ENCODE measurements at regions not wholly inside any gene's neighbourhood (a gene's known extent, or its start where the extent isn't known, plus 50 kb on each side); places are given as distances from the start of the nearest gene placed in this dataset.
A peak's percentile ranks its signal among the peaks of the same experiment; 100 is the strongest.

DNA sequence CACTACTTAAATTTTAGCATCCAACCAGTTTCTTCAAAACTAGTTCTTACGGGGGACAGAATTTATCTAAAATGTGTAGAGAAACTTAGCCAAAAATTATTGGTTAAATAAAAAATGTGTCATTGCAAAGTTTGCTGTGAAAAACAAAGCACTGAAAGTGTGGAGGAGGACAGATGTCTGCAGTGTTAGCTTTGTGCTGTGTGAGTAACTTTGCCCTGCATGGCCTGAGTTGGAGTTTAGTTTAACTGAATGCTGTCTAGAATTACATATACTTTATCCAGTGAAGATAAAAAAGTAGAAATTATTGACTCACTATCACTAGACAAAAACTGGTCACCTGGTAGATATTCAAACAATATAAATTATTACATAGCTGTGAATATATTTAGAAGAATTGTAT lies 1225.2 kb upstream of the CELF4 start:
- Histone ChIP-seq H3K9ac (ENCODE audit: low read length) (no peak overlapping the region), H3K27me3 (ENCODE audit: low read length) (no peaks in the 10 kb centered on the region), H3K9me2 (replicated peaks; ENCODE audit: low read length) (no peaks in the 10 kb centered on the region), H3K36me3 (ENCODE audit: low read depth, low read length) (no peaks in the 10 kb centered on the region), H2AFZ (ENCODE audit: low read length) (no peak overlapping the region), H3K79me2 (ENCODE audit: low read length) (no peaks in the 10 kb centered on the region), H3K4me3 (ENCODE audit: low read length) (no peak overlapping the region), H3K9me3 (ENCODE audit: low read length) (no peaks in the 10 kb centered on the region), H3K27ac (ENCODE audit: low read length) (no peak overlapping the region), H3F3A (ENCODE audit: low read length, unreplicated experiment) (no peaks in the 10 kb centered on the region), H3K4me1 (ENCODE audit: insufficient read depth, low read length) (no peaks in the 10 kb centered on the region), H4K20me1 (ENCODE audit: low read length) (no peaks in the 10 kb centered on the region), H3K4me2 (ENCODE audit: low read length) (no peak overlapping the region)
- BruUV-seq (replicated peaks): no TSS peak
- TF ChIP-seq, protein P1, sequence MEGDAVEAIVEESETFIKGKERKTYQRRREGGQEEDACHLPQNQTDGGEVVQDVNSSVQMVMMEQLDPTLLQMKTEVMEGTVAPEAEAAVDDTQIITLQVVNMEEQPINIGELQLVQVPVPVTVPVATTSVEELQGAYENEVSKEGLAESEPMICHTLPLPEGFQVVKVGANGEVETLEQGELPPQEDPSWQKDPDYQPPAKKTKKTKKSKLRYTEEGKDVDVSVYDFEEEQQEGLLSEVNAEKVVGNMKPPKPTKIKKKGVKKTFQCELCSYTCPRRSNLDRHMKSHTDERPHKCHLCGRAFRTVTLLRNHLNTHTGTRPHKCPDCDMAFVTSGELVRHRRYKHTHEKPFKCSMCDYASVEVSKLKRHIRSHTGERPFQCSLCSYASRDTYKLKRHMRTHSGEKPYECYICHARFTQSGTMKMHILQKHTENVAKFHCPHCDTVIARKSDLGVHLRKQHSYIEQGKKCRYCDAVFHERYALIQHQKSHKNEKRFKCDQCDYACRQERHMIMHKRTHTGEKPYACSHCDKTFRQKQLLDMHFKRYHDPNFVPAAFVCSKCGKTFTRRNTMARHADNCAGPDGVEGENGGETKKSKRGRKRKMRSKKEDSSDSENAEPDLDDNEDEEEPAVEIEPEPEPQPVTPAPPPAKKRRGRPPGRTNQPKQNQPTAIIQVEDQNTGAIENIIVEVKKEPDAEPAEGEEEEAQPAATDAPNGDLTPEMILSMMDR (conservative IDR thresholded peaks at IDR 0.05; ENCODE audit: low read depth, low read length): no peak
- TF ChIP-seq EZH2phosphoT487 (IDR thresholded peaks at IDR 0.05; ENCODE audit: borderline replicate concordance, low read length): no peak
- no peak for TF ChIP-seq EZH2 (IDR thresholded peaks at IDR 0.05; ENCODE audit: low read length, unreplicated experiment)
- CTCF ChIA-PET: no interaction called here
- no peak for ATAC-seq
- DNase-seq: no peak
- intact Hi-C loops (cut with micrococcal nuclease): no loop called here
- POLR2A ChIA-PET (ENCODE audit: unreplicated experiment): no interaction called here

DNA sequence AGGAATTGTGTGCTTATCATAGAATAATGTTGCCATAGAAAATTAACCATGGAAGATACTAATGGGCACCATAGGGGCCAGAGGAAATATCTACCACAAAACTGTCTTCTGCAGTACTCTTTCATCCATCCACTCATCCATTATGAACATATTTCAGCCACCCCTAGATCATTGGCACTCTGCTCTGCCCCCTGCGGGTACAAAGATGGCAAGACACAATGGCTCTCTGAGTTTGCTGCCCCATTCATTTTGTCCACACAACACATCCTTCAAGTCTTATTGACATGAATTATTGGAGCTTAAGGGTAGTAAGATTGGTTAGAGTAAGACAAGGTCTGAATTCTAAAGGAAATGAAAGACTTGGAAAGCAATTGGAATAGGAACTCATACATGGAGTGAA lies 1224.7 kb upstream of the CELF4 start:
- no peaks in the 10 kb centered on the region for H3K79me2 ChIP-seq (ENCODE audit: low read length)
- no peaks in the 10 kb centered on the region for H3K9me3 ChIP-seq (ENCODE audit: low read length)
- no peak overlapping the region for H3K27ac ChIP-seq (ENCODE audit: low read length)
- no peak overlapping the region for H3K4me3 ChIP-seq (ENCODE audit: low read length)
- H3K9me2 ChIP-seq (replicated peaks; ENCODE audit: low read length): no peaks in the 10 kb centered on the region
- no peak overlapping the region for H2AFZ ChIP-seq (ENCODE audit: low read length)
- no peak for ATAC-seq
- no TSS peak for BruUV-seq (replicated peaks)
- H3K4me1 ChIP-seq (ENCODE audit: insufficient read depth, low read length): no peaks in the 10 kb centered on the region
- no peak overlapping the region for H3K4me2 ChIP-seq (ENCODE audit: low read length)
- H3F3A ChIP-seq (ENCODE audit: low read length, unreplicated experiment): no peaks in the 10 kb centered on the region
- ChIA-PET POLR2A (ENCODE audit: unreplicated experiment) (no interaction called here), CTCF (no interaction called here)
- no peaks in the 10 kb centered on the region for H3K27me3 ChIP-seq (ENCODE audit: low read length)
- intact Hi-C loops (cut with micrococcal nuclease): no loop called here
- peak; percentile 1 for DNase-seq
- TF ChIP-seq EZH2 (IDR thresholded peaks at IDR 0.05; ENCODE audit: low read length, unreplicated experiment): no peak
- TF ChIP-seq, protein P1 (conservative IDR thresholded peaks at IDR 0.05; ENCODE audit: low read depth, low read length): 0 out of 2 replicates have a peak, but pooled peaks have one; percentile 15
- no peak for TF ChIP-seq EZH2phosphoT487 (IDR thresholded peaks at IDR 0.05; ENCODE audit: borderline replicate concordance, low read length)
- no peaks in the 10 kb centered on the region for H4K20me1 ChIP-seq (ENCODE audit: low read length)
- H3K9ac ChIP-seq (ENCODE audit: low read length): no peak overlapping the region
- H3K36me3 ChIP-seq (ENCODE audit: low read depth, low read length): no peaks in the 10 kb centered on the region

DNA sequence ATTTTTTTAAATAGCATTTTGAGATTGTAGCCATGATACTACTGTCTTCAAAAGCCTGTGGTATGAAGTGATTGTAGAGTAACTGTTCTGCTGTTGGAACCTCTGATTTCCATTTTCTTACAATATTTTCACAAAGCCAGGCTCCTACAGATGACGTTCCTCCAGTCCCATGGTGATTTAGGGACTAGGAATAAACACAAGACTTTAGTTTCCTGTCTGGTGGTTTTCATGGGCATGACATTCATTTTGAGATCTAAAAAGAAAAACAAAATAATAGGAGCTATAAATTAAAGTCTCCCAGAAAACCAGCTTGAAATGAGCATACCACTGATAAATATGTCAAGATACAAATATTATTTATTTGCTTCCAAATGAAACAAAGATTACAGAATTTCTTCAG lies 1223.5 kb upstream of the CELF4 start:
- H3K79me2 ChIP-seq (ENCODE audit: low read length): no peaks in the 10 kb centered on the region
- no peak for TF ChIP-seq EZH2phosphoT487 (IDR thresholded peaks at IDR 0.05; ENCODE audit: borderline replicate concordance, low read length)
- TF ChIP-seq EZH2 (IDR thresholded peaks at IDR 0.05; ENCODE audit: low read length, unreplicated experiment): no peak
- TF ChIP-seq, protein P1 (conservative IDR thresholded peaks at IDR 0.05; ENCODE audit: low read depth, low read length): no peak
- no peak overlapping the region for H3K9ac ChIP-seq (ENCODE audit: low read length)
- no peak overlapping the region for H3K4me3 ChIP-seq (ENCODE audit: low read length)
- H3K9me3 ChIP-seq (ENCODE audit: low read length): no peaks in the 10 kb centered on the region
- no peaks in the 10 kb centered on the region for H3K9me2 ChIP-seq (replicated peaks; ENCODE audit: low read length)
- H3K27me3 ChIP-seq (ENCODE audit: low read length): no peaks in the 10 kb centered on the region
- no TSS peak for BruUV-seq (replicated peaks)
- POLR2A ChIA-PET (ENCODE audit: unreplicated experiment): no interaction called here
- intact Hi-C loops (cut with micrococcal nuclease): no loop called here
- DNase-seq: no peak
- H3K27ac ChIP-seq (ENCODE audit: low read length): no peak overlapping the region
- H3K4me1 ChIP-seq (ENCODE audit: insufficient read depth, low read length): no peaks in the 10 kb centered on the region
- no peak for ATAC-seq
- no peaks in the 10 kb centered on the region for H3F3A ChIP-seq (ENCODE audit: low read length, unreplicated experiment)
- CTCF ChIA-PET: no interaction called here
- H3K4me2 ChIP-seq (ENCODE audit: low read length): no peak overlapping the region
- H3K36me3 ChIP-seq (ENCODE audit: low read depth, low read length): no peaks in the 10 kb centered on the region
- no peak overlapping the region for H2AFZ ChIP-seq (ENCODE audit: low read length)
- H4K20me1 ChIP-seq (ENCODE audit: low read length): no peaks in the 10 kb centered on the region
